Testis (tissue), 2 donors: ENCODE measurements at regions not wholly inside any gene's neighbourhood (a gene's known extent, or its start where the extent isn't known, plus 50 kb on each side); places are given as distances from the start of the nearest gene placed in this dataset.

Experiments used
- DNase-seq: peaks from one replicate; pipeline ENCODE4 v3.0.0-alpha.2; 2019
- H3K27ac ChIP-seq, 2 donors: fragments of 200-600 bp; sonication (generic); one replicate each; pipeline ENCODE4 v1.5.1; 2019
- H3K27me3 ChIP-seq: fragments of 200-600 bp; sonication (generic); one replicate; pipeline ENCODE4 v1.5.1; 2019
- H3K36me3 ChIP-seq: fragments of 200-600 bp; sonication (generic); one replicate; pipeline ENCODE4 v1.5.1; 2017; ENCODE audit warnings: low read depth; ENCODE audit errors: missing control alignments
- H3K4me1 ChIP-seq: fragments of 200-600 bp; sonication (generic); one replicate; pipeline ENCODE4 v1.5.1; 2019
- H3K4me3 ChIP-seq, 2 donors: fragments of 200-600 bp; sonication (generic); one replicate each; pipeline ENCODE4 v1.5.1; 2017 to 2019
- H3K9me3 ChIP-seq: fragments of 200-600 bp; sonication (generic); one replicate; pipeline ENCODE4 v1.5.1; 2017
- POLR2A ChIP-seq: fragments of 450-650 bp; IDR thresholded peaks from one replicate; pipeline ENCODE4 v1.6.1; 2017; ENCODE audit warnings: antibody characterized with exemption, mild to moderate bottlenecking, moderate library complexity
- WGBS, 2 donors: methylation state at CpG; one replicate each; pipeline ENCODE4 v1.1.5; 2018; 5-methylcytosine and 5-hydroxymethylcytosine counted together
- intact Hi-C: fragments of 100-400 bp; cut with DNase I; formaldehyde crosslinking; loops from one replicate; pipeline ENCODE4 v1.15.1; 2023; ENCODE audit warnings: low total_unique reads
- TF ChIP-seq, protein P1 (sequence below), 3 experiments: fragments of 450-650 bp in 2 of 3; fragments of 200-600 bp in 1 of 3; sonication (generic) in 1 of 3; IDR thresholded peaks; one replicate each; pipeline ENCODE4 v1.5.1; 2016 to 2019; ENCODE audit warnings: antibody characterized with exemption in 3 of 3, mild to moderate bottlenecking in 2 of 3, moderate library complexity in 1 of 3

DNA sequence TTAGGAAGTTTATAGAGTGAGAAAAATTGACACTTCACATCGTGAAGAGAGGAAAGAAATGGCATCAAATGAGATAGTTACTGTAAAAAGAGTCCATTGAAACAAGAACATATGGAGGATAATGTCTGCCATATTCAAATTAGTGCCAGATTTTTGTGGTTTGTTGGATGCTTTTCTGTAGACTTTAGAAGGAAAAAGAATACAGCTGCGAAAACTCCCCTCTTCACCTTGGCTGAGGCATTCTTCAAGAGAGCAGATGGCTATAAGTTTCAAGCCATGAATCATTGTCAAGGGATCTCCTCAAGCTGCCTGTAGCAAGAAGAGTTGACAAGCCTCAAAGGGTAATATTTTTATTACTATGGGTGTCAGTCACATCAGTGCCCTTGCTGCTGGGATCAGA, 507.4 kb upstream of the RAG2 start:
- Histone ChIP-seq H3K36me3 (no peaks in the 10 kb centered on the region), H3K9me3 (no peaks in the 10 kb centered on the region), H3K27me3 (no peaks in the 10 kb centered on the region), H3K27ac (no peak overlapping the region), H3K4me1 (peaks cover 2% of the 10 kb centered on the region), H3K4me3 (no peak overlapping the region)
- intact Hi-C loops: no loop called here
- TF ChIP-seq, protein P1, sequence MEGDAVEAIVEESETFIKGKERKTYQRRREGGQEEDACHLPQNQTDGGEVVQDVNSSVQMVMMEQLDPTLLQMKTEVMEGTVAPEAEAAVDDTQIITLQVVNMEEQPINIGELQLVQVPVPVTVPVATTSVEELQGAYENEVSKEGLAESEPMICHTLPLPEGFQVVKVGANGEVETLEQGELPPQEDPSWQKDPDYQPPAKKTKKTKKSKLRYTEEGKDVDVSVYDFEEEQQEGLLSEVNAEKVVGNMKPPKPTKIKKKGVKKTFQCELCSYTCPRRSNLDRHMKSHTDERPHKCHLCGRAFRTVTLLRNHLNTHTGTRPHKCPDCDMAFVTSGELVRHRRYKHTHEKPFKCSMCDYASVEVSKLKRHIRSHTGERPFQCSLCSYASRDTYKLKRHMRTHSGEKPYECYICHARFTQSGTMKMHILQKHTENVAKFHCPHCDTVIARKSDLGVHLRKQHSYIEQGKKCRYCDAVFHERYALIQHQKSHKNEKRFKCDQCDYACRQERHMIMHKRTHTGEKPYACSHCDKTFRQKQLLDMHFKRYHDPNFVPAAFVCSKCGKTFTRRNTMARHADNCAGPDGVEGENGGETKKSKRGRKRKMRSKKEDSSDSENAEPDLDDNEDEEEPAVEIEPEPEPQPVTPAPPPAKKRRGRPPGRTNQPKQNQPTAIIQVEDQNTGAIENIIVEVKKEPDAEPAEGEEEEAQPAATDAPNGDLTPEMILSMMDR (IDR thresholded peaks at IDR 0.05): no peak
- no peak for TF ChIP-seq POLR2A
- WGBS, 2 donors: 70 to 83% methylated on average over 2 of the region's 2 CpGs
- DNase-seq: no peak

DNA sequence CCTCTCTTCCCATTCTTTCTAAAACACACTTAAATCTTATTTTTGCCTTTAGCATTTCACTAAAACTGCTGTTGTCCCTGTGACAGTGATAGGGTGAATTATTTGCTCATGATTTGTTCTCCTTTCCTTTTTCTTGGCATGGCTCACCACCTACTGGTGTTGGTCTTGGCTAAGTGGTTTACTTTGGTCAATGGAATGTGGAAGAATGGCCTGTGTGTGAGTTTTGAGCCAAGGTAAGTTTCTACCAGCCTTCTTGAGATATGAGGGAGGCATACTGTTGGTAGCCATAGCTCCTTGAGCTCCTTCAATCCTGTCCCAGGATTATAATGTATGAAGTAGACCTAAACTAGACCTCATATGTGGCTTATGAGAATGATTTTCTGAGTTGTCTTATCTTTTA, 506.3 kb upstream of the RAG2 start:
- Histone ChIP-seq H3K4me1 (peaks cover under 1% of the 10 kb centered on the region), H3K27ac (no peak overlapping the region), H3K9me3 (no peaks in the 10 kb centered on the region), H3K4me3 (no peak overlapping the region), H3K27me3 (no peaks in the 10 kb centered on the region), H3K36me3 (no peaks in the 10 kb centered on the region)
- TF ChIP-seq POLR2A: no peak
- TF ChIP-seq, protein P1 (IDR thresholded peaks at IDR 0.05): no peak
- intact Hi-C loops: no loop called here
- DNase-seq: no peak

DNA sequence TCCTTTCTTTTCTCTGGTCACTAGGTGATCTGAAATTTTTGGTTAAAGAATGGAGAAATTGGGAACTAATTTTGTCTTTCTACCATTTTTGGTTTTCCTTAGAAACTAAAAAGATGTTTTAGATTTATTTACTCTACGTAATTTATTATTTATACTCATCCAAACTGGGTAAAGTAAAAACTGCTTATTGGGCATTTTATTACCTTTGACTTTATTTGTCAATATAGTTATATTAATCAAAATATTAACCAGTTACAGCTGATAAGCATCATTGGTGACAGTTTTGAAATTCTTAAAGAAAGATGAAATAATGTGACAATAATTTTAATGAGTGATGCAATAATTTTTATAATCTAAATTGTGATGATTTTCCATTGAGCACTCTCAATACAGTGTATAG, 502.0 kb upstream of the RAG2 start:
- intact Hi-C loops: no loop called here
- no peak for TF ChIP-seq POLR2A
- TF ChIP-seq, protein P1 (IDR thresholded peaks at IDR 0.05): no peak

DNA sequence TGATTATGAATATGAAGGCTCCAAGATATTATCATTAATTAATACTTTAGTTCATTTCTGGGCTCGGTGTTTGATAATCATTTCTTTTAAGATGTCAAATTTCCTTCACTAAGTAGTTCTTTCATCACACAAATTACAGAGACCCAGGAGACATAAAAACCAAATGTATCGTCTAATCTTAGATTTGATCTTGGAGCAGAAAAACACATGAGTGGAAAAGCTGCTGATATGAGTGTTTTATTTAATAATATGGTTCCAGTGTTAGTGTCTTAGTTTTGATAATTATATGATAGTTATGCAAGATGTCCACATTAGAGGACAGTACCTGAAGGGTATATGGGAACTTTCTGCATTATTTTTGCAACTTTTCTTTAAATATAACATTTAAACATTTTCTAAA, 494.5 kb upstream of the RAG2 start:
- Histone ChIP-seq H3K4me1 (no peaks in the 10 kb centered on the region), H3K36me3 (no peaks in the 10 kb centered on the region), H3K27me3 (no peaks in the 10 kb centered on the region), H3K9me3 (no peaks in the 10 kb centered on the region), H3K4me3 (no peak overlapping the region), H3K27ac (no peak overlapping the region)
- 85 to 87% methylated on average over 2 of the region's 2 CpGs for WGBS, 2 donors
- TF ChIP-seq POLR2A: no peak
- TF ChIP-seq, protein P1 (IDR thresholded peaks at IDR 0.05): no peak
- intact Hi-C loops: no loop called here
- no peak for DNase-seq

More for the DNA sequence above, 502.0 kb upstream of the RAG2 start:
- WGBS, 2 donors: 95 to 98% methylated on average over 1 of the region's 1 CpG
- H3K4me1 ChIP-seq: no peaks in the 10 kb centered on the region
- no peak overlapping the region for H3K4me3 ChIP-seq
- H3K27me3 ChIP-seq: no peaks in the 10 kb centered on the region
- no peaks in the 10 kb centered on the region for H3K9me3 ChIP-seq
- DNase-seq: no peak
- no peaks in the 10 kb centered on the region for H3K36me3 ChIP-seq
- no peak overlapping the region for H3K27ac ChIP-seq

DNA sequence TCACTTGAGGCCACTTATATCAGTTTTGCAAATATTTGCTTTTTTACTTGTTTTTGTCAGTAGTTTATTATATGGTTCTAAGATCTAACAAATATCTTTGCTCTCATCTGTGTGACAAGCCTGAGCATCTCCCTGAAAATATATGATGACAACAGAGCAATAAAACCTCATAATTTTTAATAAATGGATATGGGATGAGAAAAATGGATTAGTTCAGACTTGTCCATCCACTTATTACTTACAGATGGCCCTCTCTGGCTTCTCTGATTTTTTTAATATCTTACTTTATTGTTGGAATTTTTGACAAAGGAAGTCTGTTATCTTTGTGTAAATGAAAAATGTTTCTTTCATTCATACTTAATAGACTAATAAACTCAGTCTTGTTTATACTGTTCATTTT, 491.4 kb upstream of the RAG2 start:
- Histone ChIP-seq H3K27me3 (no peaks in the 10 kb centered on the region), H3K36me3 (no peaks in the 10 kb centered on the region), H3K4me3 (no peak overlapping the region), H3K4me1 (no peaks in the 10 kb centered on the region), H3K9me3 (no peaks in the 10 kb centered on the region), H3K27ac (no peak overlapping the region)
- TF ChIP-seq, protein P1 (IDR thresholded peaks at IDR 0.05): no peak
- TF ChIP-seq POLR2A: no peak
- no peak for DNase-seq
- intact Hi-C loops: no loop called here
